WTC11 (cell line): ENCODE measurements at regions not wholly inside any gene's neighbourhood (a gene's known extent, or its start where the extent isn't known, plus 50 kb on each side); places are given as distances from the start of the nearest gene placed in this dataset.

Source experiments
- ATAC-seq: fragments of 200-7000 bp; cut with Tn5 transposase; 2 replicates; pipeline ENCODE4 v1.10.0; 2021; ENCODE audit warnings: mild to moderate bottlenecking, moderate library complexity
- CTCF ChIA-PET: fragments of 300-600 bp; sonication (Branson Sonifier 250); formaldehyde crosslinking; loops from one replicate; lab custom pipeline; 2021; ENCODE audit warnings: antibody characterized with exemption; lab: Charles Lee
- POLR2A ChIA-PET: fragments of 350-600 bp; sonication (Branson Sonifier 250); formaldehyde crosslinking; loops from one replicate; lab custom pipeline; 2021; ENCODE audit warnings: antibody characterized with exemption; lab: Charles Lee
- DNase-seq: peaks from one replicate; pipeline ENCODE4 v3.0.0; 2021; ENCODE audit warnings: low spot score
- H3K27ac Mint-ChIP-seq: 2 replicates; pipeline ENCODE4 v1.8.0; 2021; ENCODE audit warnings: mixed read lengths
- H3K27me3 Mint-ChIP-seq: 2 replicates; pipeline ENCODE4 v1.8.0; 2021; ENCODE audit warnings: low read depth, mild to moderate bottlenecking, moderate library complexity, mixed read lengths
- H3K36me3 Mint-ChIP-seq: 2 replicates; pipeline ENCODE4 v1.8.0; 2021; ENCODE audit warnings: mixed read lengths
- H3K4me1 Mint-ChIP-seq: 2 replicates; pipeline ENCODE4 v1.8.0; 2022; ENCODE audit warnings: mixed read lengths
- H3K4me3 Mint-ChIP-seq: 2 replicates; pipeline ENCODE4 v1.8.0; 2021; ENCODE audit warnings: mild to moderate bottlenecking, moderate library complexity, mixed read lengths
- H3K9me3 Mint-ChIP-seq: 2 replicates; pipeline ENCODE4 v1.8.0; 2021; ENCODE audit warnings: mixed read lengths
- CBFB ChIP-seq: sonication (generic); formaldehyde crosslinking; IDR thresholded peaks from 2 replicates; pipeline ENCODE4 v1.8.1; 2022; ENCODE audit warnings: mild to moderate bottlenecking, low read depth, missing genetic modification reagents
- CREB1 ChIP-seq: sonication (generic); formaldehyde crosslinking; IDR thresholded peaks from 2 replicates; pipeline ENCODE4 v1.8.0; 2023; ENCODE audit warnings: mild to moderate bottlenecking, missing genetic modification reagents
- GTF2I ChIP-seq: fragments of 250-450 bp; sonication (Bioruptor Pico); conservative IDR thresholded peaks from 2 replicates; pipeline ENCODE4 v1.4.0; 2021; ENCODE audit warnings: mild to moderate bottlenecking
- JUN ChIP-seq: sonication (generic); formaldehyde crosslinking; IDR thresholded peaks from 2 replicates; pipeline ENCODE4 v1.8.0; 2023; ENCODE audit warnings: mild to moderate bottlenecking, missing genetic modification reagents
- MYBL2 ChIP-seq: sonication (generic); formaldehyde crosslinking; IDR thresholded peaks from 2 replicates; pipeline ENCODE4 v1.8.1; 2023; ENCODE audit warnings: mild to moderate bottlenecking, moderate library complexity, missing genetic modification reagents
- NFE2L1 ChIP-seq: sonication (generic); formaldehyde crosslinking; IDR thresholded peaks from 2 replicates; pipeline ENCODE4 v1.8.1; 2023; ENCODE audit warnings: missing genetic modification reagents
- SMAD3 ChIP-seq: sonication (generic); formaldehyde crosslinking; IDR thresholded peaks from 2 replicates; pipeline ENCODE4 v1.8.0; 2022; ENCODE audit warnings: missing genetic modification reagents, mild to moderate bottlenecking, borderline replicate concordance
- SMAD4 ChIP-seq: sonication (generic); formaldehyde crosslinking; IDR thresholded peaks from 2 replicates; pipeline ENCODE4 v1.8.0; 2022; ENCODE audit warnings: mild to moderate bottlenecking, missing genetic modification reagents
- SOX15 ChIP-seq: fragments of 250-450 bp; sonication (Bioruptor Pico); IDR thresholded peaks from 2 replicates; pipeline ENCODE4 v1.9.0; 2021; ENCODE audit warnings: mild to moderate bottlenecking
- ZNF219 ChIP-seq: sonication (generic); formaldehyde crosslinking; IDR thresholded peaks from 2 replicates; pipeline ENCODE4 v1.8.0; 2023; ENCODE audit warnings: missing genetic modification reagents, mild to moderate bottlenecking, borderline replicate concordance
- ZNF671 ChIP-seq: fragments of 250-450 bp; sonication (Bioruptor Pico); IDR thresholded peaks from 2 replicates; pipeline ENCODE4 v1.8.0; 2021; ENCODE audit warnings: mild to moderate bottlenecking
- TF ChIP-seq, protein P1 (sequence below): sonication (generic); formaldehyde crosslinking; IDR thresholded peaks from 2 replicates; pipeline ENCODE4 v1.8.0; 2022; ENCODE audit warnings: missing genetic modification reagents
- TF ChIP-seq, protein P2 (sequence below): sonication (generic); formaldehyde crosslinking; IDR thresholded peaks from 2 replicates; pipeline ENCODE4 v1.8.0; 2023; ENCODE audit warnings: mild to moderate bottlenecking, missing genetic modification reagents
- TF ChIP-seq, protein P3 (sequence below): sonication (generic); formaldehyde crosslinking; IDR thresholded peaks from 2 replicates; pipeline ENCODE4 v1.8.1; 2022; ENCODE audit warnings: mild to moderate bottlenecking, moderate library complexity, missing genetic modification reagents
- TF ChIP-seq, protein P4 (sequence below): sonication (generic); formaldehyde crosslinking; IDR thresholded peaks from 2 replicates; pipeline ENCODE4 v1.8.1; 2022; ENCODE audit warnings: missing genetic modification reagents, borderline replicate concordance
- TF ChIP-seq, protein P5 (sequence below): sonication (generic); formaldehyde crosslinking; IDR thresholded peaks from 2 replicates; pipeline ENCODE4 v1.8.0; 2022; ENCODE audit warnings: mild to moderate bottlenecking, missing genetic modification reagents
- TF ChIP-seq, protein P6 (sequence below): sonication (generic); formaldehyde crosslinking; IDR thresholded peaks from 2 replicates; pipeline ENCODE4 v1.8.0; 2022; ENCODE audit warnings: mild to moderate bottlenecking, missing genetic modification reagents
- TF ChIP-seq, protein P7 (sequence below): sonication (generic); formaldehyde crosslinking; IDR thresholded peaks from 2 replicates; pipeline ENCODE4 v1.8.1; 2023; ENCODE audit warnings: mild to moderate bottlenecking, missing genetic modification reagents
- TF ChIP-seq, protein P8 (sequence below): sonication (generic); formaldehyde crosslinking; conservative IDR thresholded peaks from 2 replicates; pipeline ENCODE4 v1.8.1; 2022; ENCODE audit warnings: mild to moderate bottlenecking, missing genetic modification reagents
- TF ChIP-seq, protein P9 (sequence below): fragments of 250-450 bp; sonication (Bioruptor Pico); IDR thresholded peaks from 2 replicates; pipeline ENCODE4 v1.9.0; 2021; ENCODE audit warnings: moderate library complexity, mild to moderate bottlenecking, inconsistent platforms, borderline replicate concordance

DNA sequence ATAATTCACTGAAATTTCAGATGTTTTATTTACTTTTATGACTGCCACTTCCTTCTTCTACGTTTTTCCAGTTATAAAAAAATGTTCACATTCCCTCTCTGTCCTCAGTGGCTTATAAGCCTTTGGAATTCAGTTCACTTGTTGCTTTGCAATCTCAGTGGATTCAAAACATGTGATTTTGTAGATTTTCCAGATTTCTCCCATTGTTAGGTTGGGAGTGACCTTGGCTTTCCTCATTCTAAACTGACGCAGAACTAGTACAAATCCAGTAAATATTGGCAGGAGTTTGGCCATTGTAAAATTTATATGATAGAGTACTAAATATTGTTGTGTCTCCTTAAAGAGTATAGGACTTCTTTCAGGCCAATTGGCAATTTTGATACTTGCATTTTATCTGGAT is 812.3 kb upstream of the ROBO1 start (continued):
- TF ChIP-seq, protein P1, sequence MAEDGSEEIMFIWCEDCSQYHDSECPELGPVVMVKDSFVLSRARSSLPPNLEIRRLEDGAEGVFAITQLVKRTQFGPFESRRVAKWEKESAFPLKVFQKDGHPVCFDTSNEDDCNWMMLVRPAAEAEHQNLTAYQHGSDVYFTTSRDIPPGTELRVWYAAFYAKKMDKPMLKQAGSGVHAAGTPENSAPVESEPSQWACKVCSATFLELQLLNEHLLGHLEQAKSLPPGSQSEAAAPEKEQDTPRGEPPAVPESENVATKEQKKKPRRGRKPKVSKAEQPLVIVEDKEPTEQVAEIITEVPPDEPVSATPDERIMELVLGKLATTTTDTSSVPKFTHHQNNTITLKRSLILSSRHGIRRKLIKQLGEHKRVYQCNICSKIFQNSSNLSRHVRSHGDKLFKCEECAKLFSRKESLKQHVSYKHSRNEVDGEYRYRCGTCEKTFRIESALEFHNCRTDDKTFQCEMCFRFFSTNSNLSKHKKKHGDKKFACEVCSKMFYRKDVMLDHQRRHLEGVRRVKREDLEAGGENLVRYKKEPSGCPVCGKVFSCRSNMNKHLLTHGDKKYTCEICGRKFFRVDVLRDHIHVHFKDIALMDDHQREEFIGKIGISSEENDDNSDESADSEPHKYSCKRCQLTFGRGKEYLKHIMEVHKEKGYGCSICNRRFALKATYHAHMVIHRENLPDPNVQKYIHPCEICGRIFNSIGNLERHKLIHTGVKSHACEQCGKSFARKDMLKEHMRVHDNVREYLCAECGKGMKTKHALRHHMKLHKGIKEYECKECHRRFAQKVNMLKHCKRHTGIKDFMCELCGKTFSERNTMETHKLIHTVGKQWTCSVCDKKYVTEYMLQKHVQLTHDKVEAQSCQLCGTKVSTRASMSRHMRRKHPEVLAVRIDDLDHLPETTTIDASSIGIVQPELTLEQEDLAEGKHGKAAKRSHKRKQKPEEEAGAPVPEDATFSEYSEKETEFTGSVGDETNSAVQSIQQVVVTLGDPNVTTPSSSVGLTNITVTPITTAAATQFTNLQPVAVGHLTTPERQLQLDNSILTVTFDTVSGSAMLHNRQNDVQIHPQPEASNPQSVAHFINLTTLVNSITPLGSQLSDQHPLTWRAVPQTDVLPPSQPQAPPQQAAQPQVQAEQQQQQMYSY: no peak
- TF ChIP-seq CREB1 (CRISPR knock-in tag): no peak
- no peak for TF ChIP-seq SOX15
- TF ChIP-seq, protein P2, sequence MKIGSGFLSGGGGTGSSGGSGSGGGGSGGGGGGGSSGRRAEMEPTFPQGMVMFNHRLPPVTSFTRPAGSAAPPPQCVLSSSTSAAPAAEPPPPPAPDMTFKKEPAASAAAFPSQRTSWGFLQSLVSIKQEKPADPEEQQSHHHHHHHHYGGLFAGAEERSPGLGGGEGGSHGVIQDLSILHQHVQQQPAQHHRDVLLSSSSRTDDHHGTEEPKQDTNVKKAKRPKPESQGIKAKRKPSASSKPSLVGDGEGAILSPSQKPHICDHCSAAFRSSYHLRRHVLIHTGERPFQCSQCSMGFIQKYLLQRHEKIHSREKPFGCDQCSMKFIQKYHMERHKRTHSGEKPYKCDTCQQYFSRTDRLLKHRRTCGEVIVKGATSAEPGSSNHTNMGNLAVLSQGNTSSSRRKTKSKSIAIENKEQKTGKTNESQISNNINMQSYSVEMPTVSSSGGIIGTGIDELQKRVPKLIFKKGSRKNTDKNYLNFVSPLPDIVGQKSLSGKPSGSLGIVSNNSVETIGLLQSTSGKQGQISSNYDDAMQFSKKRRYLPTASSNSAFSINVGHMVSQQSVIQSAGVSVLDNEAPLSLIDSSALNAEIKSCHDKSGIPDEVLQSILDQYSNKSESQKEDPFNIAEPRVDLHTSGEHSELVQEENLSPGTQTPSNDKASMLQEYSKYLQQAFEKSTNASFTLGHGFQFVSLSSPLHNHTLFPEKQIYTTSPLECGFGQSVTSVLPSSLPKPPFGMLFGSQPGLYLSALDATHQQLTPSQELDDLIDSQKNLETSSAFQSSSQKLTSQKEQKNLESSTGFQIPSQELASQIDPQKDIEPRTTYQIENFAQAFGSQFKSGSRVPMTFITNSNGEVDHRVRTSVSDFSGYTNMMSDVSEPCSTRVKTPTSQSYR: no peak
- TF ChIP-seq, protein P3, sequence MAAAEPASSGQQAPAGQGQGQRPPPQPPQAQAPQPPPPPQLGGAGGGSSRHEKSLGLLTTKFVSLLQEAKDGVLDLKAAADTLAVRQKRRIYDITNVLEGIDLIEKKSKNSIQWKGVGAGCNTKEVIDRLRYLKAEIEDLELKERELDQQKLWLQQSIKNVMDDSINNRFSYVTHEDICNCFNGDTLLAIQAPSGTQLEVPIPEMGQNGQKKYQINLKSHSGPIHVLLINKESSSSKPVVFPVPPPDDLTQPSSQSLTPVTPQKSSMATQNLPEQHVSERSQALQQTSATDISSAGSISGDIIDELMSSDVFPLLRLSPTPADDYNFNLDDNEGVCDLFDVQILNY (CRISPR knock-in tag): no peak
- no peak for TF ChIP-seq GTF2I (CRISPR knock-in tag)
- TF ChIP-seq, protein P4, sequence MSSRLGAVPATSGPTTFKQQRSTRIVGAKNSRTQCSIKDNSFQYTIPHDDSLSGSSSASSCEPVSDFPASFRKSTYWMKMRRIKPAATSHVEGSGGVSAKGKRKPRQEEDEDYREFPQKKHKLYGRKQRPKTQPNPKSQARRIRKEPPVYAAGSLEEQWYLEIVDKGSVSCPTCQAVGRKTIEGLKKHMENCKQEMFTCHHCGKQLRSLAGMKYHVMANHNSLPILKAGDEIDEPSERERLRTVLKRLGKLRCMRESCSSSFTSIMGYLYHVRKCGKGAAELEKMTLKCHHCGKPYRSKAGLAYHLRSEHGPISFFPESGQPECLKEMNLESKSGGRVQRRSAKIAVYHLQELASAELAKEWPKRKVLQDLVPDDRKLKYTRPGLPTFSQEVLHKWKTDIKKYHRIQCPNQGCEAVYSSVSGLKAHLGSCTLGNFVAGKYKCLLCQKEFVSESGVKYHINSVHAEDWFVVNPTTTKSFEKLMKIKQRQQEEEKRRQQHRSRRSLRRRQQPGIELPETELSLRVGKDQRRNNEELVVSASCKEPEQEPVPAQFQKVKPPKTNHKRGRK (CRISPR knock-in tag): no peak
- TF ChIP-seq, protein P5, sequence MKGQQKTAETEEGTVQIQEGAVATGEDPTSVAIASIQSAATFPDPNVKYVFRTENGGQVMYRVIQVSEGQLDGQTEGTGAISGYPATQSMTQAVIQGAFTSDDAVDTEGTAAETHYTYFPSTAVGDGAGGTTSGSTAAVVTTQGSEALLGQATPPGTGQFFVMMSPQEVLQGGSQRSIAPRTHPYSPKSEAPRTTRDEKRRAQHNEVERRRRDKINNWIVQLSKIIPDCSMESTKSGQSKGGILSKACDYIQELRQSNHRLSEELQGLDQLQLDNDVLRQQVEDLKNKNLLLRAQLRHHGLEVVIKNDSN (CRISPR knock-in tag): no peak

DNA sequence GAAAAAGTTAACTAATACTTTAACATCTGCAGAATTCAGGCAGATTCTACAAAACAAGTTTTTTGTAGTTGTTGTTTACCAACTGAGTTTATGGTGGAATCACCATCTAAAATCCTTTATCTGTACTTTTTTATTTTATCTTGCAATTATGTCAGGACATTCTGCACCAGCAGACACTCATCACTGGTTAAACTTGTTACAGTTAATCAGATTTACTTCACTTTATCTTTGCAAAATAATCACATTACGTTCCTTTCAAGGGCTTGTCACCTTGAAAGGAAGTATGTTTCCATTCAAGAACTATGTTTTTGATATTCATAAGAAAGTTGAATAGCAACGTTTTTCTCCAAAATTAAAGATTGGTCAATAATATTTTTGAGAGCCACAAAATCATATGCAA is 796.6 kb upstream of the ROBO1 start:
- DNase-seq: no peak
- H3K36me3 Mint-ChIP-seq: no peaks in the 10 kb centered on the region
- H3K4me3 Mint-ChIP-seq: no peak overlapping the region
- H3K4me1 Mint-ChIP-seq: 0 out of 2 replicates have a peak, but pooled peaks cover 2% of the 10 kb centered on the region
- CTCF ChIA-PET: no interaction called here
- H3K9me3 Mint-ChIP-seq: no peaks in the 10 kb centered on the region
- H3K27me3 Mint-ChIP-seq: no peaks in the 10 kb centered on the region
- no peak overlapping the region for H3K27ac Mint-ChIP-seq
- POLR2A ChIA-PET: no interaction called here
- TF ChIP-seq GTF2I (CRISPR knock-in tag) (no peak), NFE2L1 (CRISPR knock-in tag) (no peak), MYBL2 (CRISPR knock-in tag) (no peak), JUN (CRISPR knock-in tag) (no peak), ZNF671 (no peak), ZNF219 (no peak), SMAD4 (CRISPR knock-in tag) (no peak), CBFB (CRISPR knock-in tag) (no peak), SMAD3 (CRISPR knock-in tag) (no peak)
- TF ChIP-seq, protein P3 (CRISPR knock-in tag): no peak
- TF ChIP-seq, protein P6, sequence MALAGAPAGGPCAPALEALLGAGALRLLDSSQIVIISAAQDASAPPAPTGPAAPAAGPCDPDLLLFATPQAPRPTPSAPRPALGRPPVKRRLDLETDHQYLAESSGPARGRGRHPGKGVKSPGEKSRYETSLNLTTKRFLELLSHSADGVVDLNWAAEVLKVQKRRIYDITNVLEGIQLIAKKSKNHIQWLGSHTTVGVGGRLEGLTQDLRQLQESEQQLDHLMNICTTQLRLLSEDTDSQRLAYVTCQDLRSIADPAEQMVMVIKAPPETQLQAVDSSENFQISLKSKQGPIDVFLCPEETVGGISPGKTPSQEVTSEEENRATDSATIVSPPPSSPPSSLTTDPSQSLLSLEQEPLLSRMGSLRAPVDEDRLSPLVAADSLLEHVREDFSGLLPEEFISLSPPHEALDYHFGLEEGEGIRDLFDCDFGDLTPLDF: no peak
- TF ChIP-seq, protein P7, sequence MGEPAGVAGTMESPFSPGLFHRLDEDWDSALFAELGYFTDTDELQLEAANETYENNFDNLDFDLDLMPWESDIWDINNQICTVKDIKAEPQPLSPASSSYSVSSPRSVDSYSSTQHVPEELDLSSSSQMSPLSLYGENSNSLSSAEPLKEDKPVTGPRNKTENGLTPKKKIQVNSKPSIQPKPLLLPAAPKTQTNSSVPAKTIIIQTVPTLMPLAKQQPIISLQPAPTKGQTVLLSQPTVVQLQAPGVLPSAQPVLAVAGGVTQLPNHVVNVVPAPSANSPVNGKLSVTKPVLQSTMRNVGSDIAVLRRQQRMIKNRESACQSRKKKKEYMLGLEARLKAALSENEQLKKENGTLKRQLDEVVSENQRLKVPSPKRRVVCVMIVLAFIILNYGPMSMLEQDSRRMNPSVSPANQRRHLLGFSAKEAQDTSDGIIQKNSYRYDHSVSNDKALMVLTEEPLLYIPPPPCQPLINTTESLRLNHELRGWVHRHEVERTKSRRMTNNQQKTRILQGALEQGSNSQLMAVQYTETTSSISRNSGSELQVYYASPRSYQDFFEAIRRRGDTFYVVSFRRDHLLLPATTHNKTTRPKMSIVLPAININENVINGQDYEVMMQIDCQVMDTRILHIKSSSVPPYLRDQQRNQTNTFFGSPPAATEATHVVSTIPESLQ (CRISPR knock-in tag): no peak
- TF ChIP-seq, protein P8, sequence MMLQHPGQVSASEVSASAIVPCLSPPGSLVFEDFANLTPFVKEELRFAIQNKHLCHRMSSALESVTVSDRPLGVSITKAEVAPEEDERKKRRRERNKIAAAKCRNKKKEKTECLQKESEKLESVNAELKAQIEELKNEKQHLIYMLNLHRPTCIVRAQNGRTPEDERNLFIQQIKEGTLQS (CRISPR knock-in tag): no peak
- TF ChIP-seq, protein P9, sequence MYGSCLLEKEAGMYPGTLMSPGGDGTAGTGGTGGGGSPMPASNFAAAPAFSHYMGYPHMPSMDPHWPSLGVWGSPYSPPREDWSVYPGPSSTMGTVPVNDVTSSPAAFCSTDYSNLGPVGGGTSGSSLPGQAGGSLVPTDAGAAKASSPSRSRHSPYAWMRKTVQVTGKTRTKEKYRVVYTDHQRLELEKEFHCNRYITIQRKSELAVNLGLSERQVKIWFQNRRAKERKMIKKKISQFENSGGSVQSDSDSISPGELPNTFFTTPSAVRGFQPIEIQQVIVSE (CRISPR knock-in tag): no peak
- ATAC-seq: no peak
